ENCODE measurements at regions not wholly inside any gene's neighbourhood (a gene's known extent, or its start where the extent isn't known, plus 50 kb on each side); places are given as distances from the start of the nearest gene placed in this dataset.
"Not testable (repeated sequence)": the region's sequence is repeated elsewhere in the genome, so short reads cannot be mapped to it uniquely, and the experiment has no call there.

GRCh38 chr15:45869034-45869668, 234.3 kb downstream of the SQOR start:
- no peak overlapping the region for H3K27ac ChIP-seq (ENCODE audit: low read length)
- no peaks in the 10 kb centered on the region for H3K9me3 ChIP-seq (replicated peaks; ENCODE audit: insufficient read depth, low read length)
- DNase-seq = no peak
- H3K9ac ChIP-seq (ENCODE audit: low read length) = no peak overlapping the region
- H3K4me1 ChIP-seq (ENCODE audit: low read length) = no peaks in the 10 kb centered on the region
- H2AFZ ChIP-seq (ENCODE audit: low read length) = no peak overlapping the region
- H3K36me3 ChIP-seq (replicated peaks; ENCODE audit: insufficient read depth, low read length) = no peaks in the 10 kb centered on the region
- no peaks in the 10 kb centered on the region for H3K9me2 ChIP-seq (replicated peaks; ENCODE audit: insufficient read depth, low read length)
- H3K27me3 ChIP-seq (replicated peaks; ENCODE audit: insufficient read depth, low read length) = no peaks in the 10 kb centered on the region
- no peaks in the 10 kb centered on the region for H4K20me1 ChIP-seq (ENCODE audit: insufficient read depth, low read length)
- H3F3A ChIP-seq (ENCODE audit: insufficient read depth, low read length) = no peaks in the 10 kb centered on the region
- H3K4me3 ChIP-seq (ENCODE audit: low read length) = no peak overlapping the region
- no peak for TF ChIP-seq EZH2 (optimal IDR thresholded peaks at IDR 0.05; ENCODE audit: low read depth, low read length)
- no peak for TF ChIP-seq EZH2phosphoT487 (IDR thresholded peaks at IDR 0.05; ENCODE audit: low read length)
- no peak for TF ChIP-seq CTCF (IDR thresholded peaks at IDR 0.05; ENCODE audit: low read length)
- H3K4me2 ChIP-seq (ENCODE audit: low read depth, low read length) = no peak overlapping the region
- no peaks in the 10 kb centered on the region for H3K79me2 ChIP-seq (ENCODE audit: low read length)

DNA sequence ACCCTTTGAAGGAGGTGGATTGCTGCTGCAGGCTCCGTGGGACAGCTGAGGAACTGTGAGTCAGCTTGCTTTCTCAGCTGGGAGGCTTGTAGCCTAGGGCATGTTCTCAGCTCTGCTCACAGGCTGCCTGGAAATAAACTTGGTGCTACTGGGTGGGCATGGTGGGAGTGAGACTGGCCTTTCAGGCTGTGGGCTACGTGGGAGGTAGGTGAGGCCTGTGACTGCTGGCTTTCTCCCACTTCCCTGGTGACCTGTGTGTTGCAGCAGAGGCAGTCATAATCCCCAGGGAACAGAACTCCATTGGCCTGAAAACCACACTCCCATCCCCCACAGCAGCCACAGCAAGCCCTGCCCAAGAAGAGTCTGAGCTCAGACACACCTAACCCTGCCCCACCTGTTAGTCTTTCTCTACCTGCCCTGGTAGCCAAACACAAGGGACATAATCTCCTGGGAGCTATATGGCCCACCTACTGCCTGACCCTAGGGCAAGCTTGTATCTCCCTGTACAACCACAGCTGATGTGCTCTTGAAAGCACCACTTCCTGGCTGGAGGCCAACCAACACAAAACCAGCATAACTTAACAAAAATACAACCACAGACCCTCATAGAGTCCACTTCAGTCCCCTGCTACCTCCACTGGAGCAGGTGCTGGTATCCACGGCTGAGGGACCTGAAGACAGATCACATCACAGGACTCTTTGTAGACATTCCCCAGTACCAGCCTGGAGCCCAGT, 236.5 kb downstream of the SQOR start:
- TF ChIP-seq EZH2 (optimal IDR thresholded peaks at IDR 0.05; ENCODE audit: low read depth, low read length) = no peak
- TF ChIP-seq CTCF (IDR thresholded peaks at IDR 0.05; ENCODE audit: low read length) = no peak
- TF ChIP-seq EZH2phosphoT487 (IDR thresholded peaks at IDR 0.05; ENCODE audit: low read length) = no peak
- H2AFZ ChIP-seq (ENCODE audit: low read length) = no peak overlapping the region
- DNase-seq = no peak
- H3K36me3 ChIP-seq (replicated peaks; ENCODE audit: insufficient read depth, low read length) = no peaks in the 10 kb centered on the region
- H3K9me2 ChIP-seq (replicated peaks; ENCODE audit: insufficient read depth, low read length) = no peaks in the 10 kb centered on the region
- H3K9ac ChIP-seq (ENCODE audit: low read length) = no peak overlapping the region
- H3K4me2 ChIP-seq (ENCODE audit: low read depth, low read length) = no peak overlapping the region
- no peaks in the 10 kb centered on the region for H3K9me3 ChIP-seq (replicated peaks; ENCODE audit: insufficient read depth, low read length)
- H3K27ac ChIP-seq (ENCODE audit: low read length) = no peak overlapping the region
- H3K27me3 ChIP-seq (replicated peaks; ENCODE audit: insufficient read depth, low read length) = no peaks in the 10 kb centered on the region
- no peaks in the 10 kb centered on the region for H3K79me2 ChIP-seq (ENCODE audit: low read length)
- H4K20me1 ChIP-seq (ENCODE audit: insufficient read depth, low read length) = no peaks in the 10 kb centered on the region
- H3K4me3 ChIP-seq (ENCODE audit: low read length) = no peak overlapping the region
- no peaks in the 10 kb centered on the region for H3F3A ChIP-seq (ENCODE audit: insufficient read depth, low read length)
- H3K4me1 ChIP-seq (ENCODE audit: low read length) = no peaks in the 10 kb centered on the region

- no peaks in the 10 kb centered on the region for H3K79me2 ChIP-seq (ENCODE audit: low read length)
- H3K9me2 ChIP-seq (replicated peaks; ENCODE audit: insufficient read depth, low read length) = no peaks in the 10 kb centered on the region
- H3K9ac ChIP-seq (ENCODE audit: low read length) = no peak overlapping the region
- no peaks in the 10 kb centered on the region for H3K27me3 ChIP-seq (replicated peaks; ENCODE audit: insufficient read depth, low read length)
- no peaks in the 10 kb centered on the region for H3F3A ChIP-seq (ENCODE audit: insufficient read depth, low read length)
- no peak overlapping the region for H3K27ac ChIP-seq (ENCODE audit: low read length)
- no peaks in the 10 kb centered on the region for H3K36me3 ChIP-seq (replicated peaks; ENCODE audit: insufficient read depth, low read length)
- no peak overlapping the region for H2AFZ ChIP-seq (ENCODE audit: low read length)
- no peaks in the 10 kb centered on the region for H3K4me1 ChIP-seq (ENCODE audit: low read length)
- H3K4me3 ChIP-seq (ENCODE audit: low read length) = no peak overlapping the region
- no peak overlapping the region for H3K4me2 ChIP-seq (ENCODE audit: low read depth, low read length)
- H4K20me1 ChIP-seq (ENCODE audit: insufficient read depth, low read length) = no peaks in the 10 kb centered on the region
- DNase-seq = no peak
- TF ChIP-seq CTCF (IDR thresholded peaks at IDR 0.05; ENCODE audit: low read length) (no peak), EZH2phosphoT487 (IDR thresholded peaks at IDR 0.05; ENCODE audit: low read length) (no peak), EZH2 (optimal IDR thresholded peaks at IDR 0.05; ENCODE audit: low read depth, low read length) (no peak)
- H3K9me3 ChIP-seq (replicated peaks; ENCODE audit: insufficient read depth, low read length) = no peaks in the 10 kb centered on the region
Observed at GRCh38 chr15:45873781-45874180, 239.0 kb downstream of the SQOR start.

- H3K4me1 ChIP-seq (ENCODE audit: low read length); H3K36me3 ChIP-seq (replicated peaks; ENCODE audit: insufficient read depth, low read length); DNase-seq; H3K4me3 ChIP-seq (ENCODE audit: low read length); H3F3A ChIP-seq (ENCODE audit: insufficient read depth, low read length); H3K9me2 ChIP-seq (replicated peaks; ENCODE audit: insufficient read depth, low read length); H3K9me3 ChIP-seq (replicated peaks; ENCODE audit: insufficient read depth, low read length); H4K20me1 ChIP-seq (ENCODE audit: insufficient read depth, low read length); H2AFZ ChIP-seq (ENCODE audit: low read length); H3K9ac ChIP-seq (ENCODE audit: low read length); H3K79me2 ChIP-seq (ENCODE audit: low read length); H3K4me2 ChIP-seq (ENCODE audit: low read depth, low read length); H3K27ac ChIP-seq (ENCODE audit: low read length); H3K27me3 ChIP-seq (replicated peaks; ENCODE audit: insufficient read depth, low read length): not testable (repeated sequence)
Observed at GRCh38 chr15:45874566-45874965, 239.7 kb downstream of the SQOR start.

All from MM.1S (cell line).